Fibroblast of skin of abdomen (primary cell): ENCODE measurements at regions not wholly inside any gene's neighbourhood (a gene's known extent, or its start where the extent isn't known, plus 50 kb on each side); places are given as distances from the start of the nearest gene placed in this dataset.
"Not testable (repeated sequence)": the region's sequence is repeated elsewhere in the genome, so short reads cannot be mapped to it uniquely, and the experiment has no call there.

Source experiments
- DNase-seq: peaks from one replicate; pipeline ENCODE4 v3.0.0-alpha.2; 2013

DNA sequence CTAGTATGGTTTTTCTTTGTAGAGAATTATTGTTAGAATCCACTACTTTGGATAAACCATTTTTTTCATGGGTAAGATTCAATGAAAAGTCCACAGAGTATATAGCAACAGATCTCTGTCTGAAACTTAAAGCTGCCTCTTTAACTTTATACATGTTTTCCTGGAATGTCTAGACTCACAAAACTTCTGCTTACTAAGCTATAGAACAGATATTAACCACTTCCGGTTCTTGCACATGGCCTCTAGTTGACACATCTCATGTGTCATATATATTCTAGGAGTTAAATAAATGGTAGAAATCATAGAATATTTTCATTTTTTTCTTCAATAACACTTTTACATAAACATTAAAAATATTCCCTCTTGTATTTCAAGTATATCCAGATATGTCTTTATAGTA, 1693.9 kb downstream of the SI start:
- no peak for DNase-seq

DNA sequence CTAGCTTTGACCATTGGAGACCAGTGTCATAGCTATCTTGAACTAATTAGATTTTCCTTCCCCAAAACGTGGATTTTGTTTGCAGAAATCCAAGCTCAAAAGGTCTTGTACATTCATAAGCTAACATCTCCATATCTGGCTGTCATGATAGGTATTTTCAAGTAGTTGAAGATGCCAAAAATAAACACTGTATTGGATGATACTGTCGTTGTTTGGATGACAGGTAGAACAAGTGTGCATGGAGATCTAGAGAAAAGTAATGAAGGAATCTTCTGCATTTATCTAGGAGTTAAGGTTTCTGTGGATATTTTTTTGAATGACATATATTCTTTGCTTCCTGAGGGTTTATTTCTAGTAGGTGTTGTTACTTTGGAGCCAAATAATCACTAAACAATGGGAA, 1696.1 kb downstream of the SI start:
- no peak for DNase-seq

- DNase-seq, result peak; percentile 21
Measured at GRCh38 chr3:163368168-163368567, 1710.1 kb downstream of the SI start.

GRCh38 chr3:163364717-163365116, 1713.6 kb downstream of the SI start:
- no peak for DNase-seq

DNA sequence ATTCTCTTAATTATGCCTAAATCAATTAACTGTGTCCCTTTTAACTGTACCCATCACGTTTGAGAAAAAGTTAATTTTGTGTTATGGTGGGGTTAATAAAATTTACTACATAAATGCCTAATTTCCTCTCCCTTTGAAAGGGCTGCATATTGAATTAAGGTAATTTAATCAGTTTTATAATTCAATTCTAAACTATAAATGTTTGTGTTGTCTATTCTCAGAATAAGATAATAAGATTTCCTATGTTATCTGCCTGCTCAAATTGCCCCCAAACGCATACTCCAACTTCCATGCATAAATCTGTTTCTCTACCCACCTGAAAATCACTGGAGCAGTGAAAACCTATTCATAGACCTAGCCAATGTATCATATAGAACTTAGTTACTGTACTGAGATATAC, 1716.1 kb downstream of the SI start:
- no peak for DNase-seq

- DNase-seq, result not testable (repeated sequence)
Measured at GRCh38 chr3:163361357-163361878, 1716.9 kb downstream of the SI start.

DNA sequence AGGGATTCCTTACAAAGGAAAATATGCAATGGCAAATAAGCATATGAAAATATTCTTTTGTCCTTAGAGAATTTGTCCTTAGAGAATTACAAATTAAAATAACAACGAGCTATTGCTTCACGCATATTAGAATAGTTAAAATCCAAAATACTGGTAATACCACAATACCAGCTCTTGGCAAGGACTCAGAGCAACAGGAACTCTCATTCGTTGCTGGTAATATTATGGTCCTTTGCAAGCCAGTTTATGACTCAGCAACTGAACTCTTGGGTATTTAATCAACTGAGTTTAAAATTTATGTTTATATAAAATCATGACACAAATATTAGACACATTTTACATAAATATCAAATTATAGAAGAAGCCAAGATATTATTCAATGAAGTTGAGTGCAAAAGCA, 1730.4 kb downstream of the SI start:
- DNase-seq, result no peak

DNA sequence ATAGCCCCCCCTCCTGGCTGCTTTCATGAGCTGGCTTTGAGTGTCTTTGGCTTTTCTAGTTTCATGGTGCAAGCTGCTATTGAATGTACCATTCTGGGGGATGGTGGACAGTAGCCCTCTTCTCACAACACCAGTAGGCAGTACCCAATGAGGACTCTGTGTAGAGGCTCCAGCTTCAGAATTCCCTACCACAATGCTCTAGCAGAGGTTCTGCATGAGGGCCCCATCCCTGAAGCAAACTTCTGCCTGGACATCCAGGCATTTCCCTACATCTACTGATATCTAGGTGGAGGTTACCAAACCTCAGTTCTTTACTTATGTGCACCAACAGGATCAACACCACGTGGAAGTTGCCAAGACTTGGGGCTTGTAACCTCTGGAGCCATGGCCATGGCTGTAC, 1742.9 kb downstream of the SI start:
- DNase-seq, result no peak

GRCh38 chr3:163328680-163329079, 1749.6 kb downstream of the SI start:
- DNase-seq, result no peak

DNA sequence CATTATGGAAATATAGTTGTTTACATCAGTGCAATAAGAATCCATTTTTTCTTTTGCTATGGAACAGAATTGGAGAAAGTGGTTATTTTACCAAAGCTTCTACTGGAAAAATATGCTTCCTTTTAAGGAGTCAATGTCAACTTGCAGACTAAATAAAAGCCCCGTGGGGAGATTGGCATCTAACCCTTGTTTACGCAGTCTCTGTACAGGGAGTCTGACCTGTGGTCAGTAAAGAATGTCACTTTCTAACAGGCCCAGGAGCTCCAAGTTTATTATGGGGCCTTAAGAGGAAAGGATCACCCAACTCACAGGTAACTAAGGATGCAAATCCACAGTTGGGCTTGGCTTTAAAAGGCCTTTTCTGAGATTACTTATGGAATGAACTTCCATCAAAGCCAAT, 1751.2 kb downstream of the SI start:
- no peak for DNase-seq

DNA sequence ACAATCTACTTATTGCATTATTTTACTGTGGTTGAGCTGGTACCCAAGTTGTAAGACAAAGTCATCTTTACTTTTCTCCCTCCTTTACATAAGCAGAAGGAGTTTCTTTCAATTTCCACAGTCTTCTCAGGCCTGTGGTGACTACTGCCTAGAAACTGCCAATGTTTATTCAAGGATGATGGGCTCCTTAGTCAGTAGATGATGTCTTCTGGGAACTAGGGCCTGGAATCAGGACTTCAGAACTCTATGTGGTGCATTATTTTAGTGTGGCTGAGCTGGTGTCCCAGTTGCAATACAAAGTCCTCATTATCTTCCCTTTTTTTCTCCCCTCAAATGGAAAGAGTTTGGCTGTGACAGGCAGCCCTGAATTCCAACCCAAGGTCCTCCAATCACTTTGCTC, 1762.5 kb downstream of the SI start:
- DNase-seq, result no peak

DNA sequence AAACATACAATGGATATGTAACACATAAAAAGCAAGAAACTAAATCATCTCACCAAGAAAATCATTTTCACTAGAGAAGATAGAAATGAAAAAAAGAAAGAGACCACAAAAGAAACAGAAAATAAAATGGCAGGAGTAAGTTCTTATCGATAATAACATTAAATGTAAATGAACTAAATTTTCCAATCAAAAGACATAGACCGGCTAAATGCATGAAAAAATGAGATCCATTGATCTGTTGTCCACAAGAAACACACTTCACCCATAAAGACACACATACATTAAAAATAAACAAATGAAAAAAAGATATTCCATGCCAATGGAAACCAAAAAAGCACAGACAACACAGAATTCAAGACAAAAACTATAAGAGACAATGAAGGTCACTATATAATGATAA, 1771.9 kb downstream of the SI start:
- no peak for DNase-seq

DNA sequence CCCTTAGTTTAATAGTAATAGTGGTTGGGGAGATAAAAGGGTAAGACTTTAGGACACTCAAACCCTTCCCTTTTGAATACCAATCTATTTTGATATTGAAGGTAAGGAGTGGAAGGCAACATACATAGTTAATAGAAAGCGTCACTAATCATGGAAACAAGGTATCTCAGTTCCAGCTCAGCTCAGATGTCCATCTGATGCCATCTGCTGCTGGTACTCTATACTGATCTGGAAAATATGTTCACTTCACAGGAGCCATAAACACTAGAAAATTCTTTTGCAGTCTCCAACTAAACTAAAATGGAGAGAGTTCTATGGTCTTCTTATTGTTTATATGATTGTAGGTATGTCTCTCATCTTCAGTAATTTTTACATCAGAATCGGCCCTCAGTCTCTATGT, 1777.1 kb downstream of the OTOL1 start:
- no peak for DNase-seq

DNA sequence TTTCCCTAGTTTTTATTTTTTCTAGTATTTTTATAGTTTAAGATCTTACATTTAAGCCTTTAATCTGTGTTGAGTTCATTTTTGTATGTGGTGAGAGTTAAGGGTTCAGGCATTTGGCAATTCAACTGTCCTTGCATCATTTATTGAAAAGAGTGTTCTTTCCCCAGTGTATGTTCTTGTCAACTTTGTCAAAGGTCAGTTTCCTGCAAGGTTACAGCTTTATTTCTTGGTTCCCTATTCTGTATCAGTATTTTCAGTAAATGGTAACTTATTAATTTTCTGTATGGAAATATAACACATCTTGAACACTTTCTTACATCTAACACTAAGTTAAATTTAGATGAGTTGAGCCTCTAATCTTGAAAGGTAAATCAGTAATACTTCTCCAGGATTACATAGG, 1770.1 kb downstream of the OTOL1 start:
- DNase-seq, result no peak

GRCh38 chr3:163261618-163262017, 1765.0 kb downstream of the OTOL1 start:
- no peak for DNase-seq

- DNase-seq, result no peak
Measured at GRCh38 chr3:163261056-163261455, 1764.4 kb downstream of the OTOL1 start.

- DNase-seq, result no peak
Measured at GRCh38 chr3:163218336-163218735, 1721.7 kb downstream of the OTOL1 start.

GRCh38 chr3:163213838-163214237, 1717.2 kb downstream of the OTOL1 start:
- no peak for DNase-seq

DNA sequence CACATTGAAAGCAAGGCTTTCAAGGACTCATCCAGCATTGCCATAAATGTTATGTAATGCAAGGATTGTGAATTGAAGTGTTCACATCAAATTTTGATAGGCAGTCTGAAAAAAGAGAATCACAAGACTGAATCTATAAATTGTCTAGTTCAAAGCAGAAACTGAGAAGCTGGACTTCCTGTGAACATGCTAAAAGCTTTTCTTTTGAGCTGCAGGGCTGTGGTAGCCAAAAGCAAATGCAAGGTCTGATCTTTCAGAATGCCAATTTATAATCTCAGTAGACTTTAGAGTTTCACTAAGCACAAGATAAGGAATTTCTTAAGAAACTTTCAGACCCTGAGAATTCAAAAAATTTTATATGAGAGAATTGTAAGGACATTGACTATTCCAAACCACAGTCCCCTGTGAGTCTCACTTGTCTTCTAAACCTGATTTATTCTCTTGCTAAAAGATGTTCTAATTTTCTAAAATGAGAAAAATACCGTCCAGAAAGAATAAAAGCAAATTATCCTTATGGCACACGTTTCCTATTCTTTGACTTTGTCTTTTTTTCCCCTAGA, 1700.3 kb downstream of the OTOL1 start:
- DNase-seq, result no peak

DNA sequence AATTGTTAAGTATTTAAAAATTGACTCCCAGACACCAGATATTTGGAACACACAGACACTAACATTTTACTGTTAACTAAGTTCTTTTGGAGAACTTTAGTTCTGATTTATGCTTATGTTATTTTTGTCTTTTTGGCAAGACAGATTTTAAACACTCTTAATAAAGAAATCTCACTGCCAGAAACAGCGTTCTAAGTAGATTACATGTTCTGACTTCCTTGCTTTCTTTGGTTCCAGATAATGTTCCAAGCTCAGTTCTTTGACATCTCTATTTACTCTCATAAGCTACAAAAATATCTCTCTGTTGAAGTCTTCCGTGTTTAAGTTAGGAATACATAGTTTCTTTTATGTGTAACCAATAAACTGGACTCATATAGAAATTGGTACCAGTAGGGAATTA, 1699.6 kb downstream of the OTOL1 start:
- DNase-seq, result no peak

DNA sequence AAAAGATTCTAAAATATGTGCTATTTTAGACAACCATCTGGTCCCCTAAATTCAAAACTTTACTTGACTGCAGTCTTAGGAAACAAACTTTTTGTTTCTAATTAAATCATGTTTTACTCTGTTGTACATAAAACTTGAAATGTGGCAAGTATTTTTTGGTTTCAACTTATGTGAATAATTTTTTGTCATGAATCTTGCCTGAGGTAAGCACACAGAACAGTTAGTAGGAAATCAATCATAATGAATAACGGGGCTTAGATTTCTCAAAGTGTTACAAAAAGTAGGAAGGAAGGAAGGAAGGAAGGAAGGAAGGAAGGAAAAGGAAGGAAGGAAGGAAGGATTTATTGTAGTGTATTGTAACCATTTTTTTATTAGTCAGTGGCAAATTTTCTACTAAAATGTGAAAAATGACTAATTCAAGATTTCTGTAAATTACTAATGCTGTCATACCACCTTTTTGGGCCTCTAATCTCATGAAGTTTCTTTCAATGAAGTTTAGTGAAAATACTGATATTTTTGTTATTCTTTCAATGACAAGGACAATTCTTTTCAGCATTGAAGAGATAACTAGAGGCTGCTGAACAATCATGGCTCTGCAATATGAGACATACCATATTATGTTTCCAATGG, 1689.2 kb downstream of the OTOL1 start:
- DNase-seq, result no peak

DNA sequence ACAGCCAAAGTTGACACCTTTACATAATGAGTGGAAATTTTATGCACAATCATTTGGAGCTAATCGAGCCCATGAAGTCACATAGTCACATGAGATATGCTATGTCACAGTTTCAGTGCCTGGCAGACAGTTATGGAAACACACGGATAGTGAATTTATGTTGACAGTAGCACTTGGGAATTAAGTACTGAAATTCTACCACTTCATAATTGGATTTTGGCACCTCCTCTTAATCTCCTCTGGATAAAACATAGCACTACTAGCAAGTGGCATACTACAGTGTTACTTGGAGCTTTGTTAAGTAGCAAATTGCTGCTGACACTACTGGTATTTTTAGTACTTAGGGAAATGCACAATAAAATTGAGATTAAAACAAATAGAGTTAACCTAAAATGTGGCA, 1679.4 kb downstream of the OTOL1 start:
- no peak for DNase-seq

DNA sequence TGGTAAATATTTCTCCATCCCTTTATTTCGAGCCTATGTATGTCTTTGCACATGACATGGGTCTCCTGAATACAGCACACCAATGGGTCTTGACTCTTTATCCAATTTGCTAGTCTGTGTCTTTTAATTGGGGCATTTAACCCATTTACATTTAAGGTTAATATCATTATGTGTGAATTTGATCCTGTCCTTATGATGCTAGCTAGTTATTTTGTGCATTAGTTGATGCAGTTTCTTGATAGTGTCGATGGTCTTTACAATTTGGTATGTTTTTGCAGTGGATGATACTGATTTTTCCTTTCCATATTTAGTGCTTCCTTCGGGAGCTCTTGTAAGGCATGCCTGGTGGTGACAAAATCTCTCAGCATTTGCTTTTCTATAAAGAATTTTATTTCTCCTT, 1675.9 kb downstream of the OTOL1 start:
- DNase-seq, result not testable (repeated sequence)

- DNase-seq, result no peak
Measured at GRCh38 chr3:163166197-163166596, 1669.6 kb downstream of the OTOL1 start.

GRCh38 chr3:163159306-163159705, 1662.7 kb downstream of the OTOL1 start:
- DNase-seq, result no peak
